Stimulated activated naive CD8-positive, alpha-beta T cell treated with anti-CD3 and anti-CD28 coated beads, Interleukin-15, Interleukin-2, amounts not matched to agents 100 ng/mL and 50 ng/mL, for 24 hours (primary cell): ENCODE measurements at regions not wholly inside any gene's neighbourhood (a gene's known extent, or its start where the extent isn't known, plus 50 kb on each side); places are given as distances from the start of the nearest gene placed in this dataset.
"Not testable (repeated sequence)": the region's sequence is repeated elsewhere in the genome, so short reads cannot be mapped to it uniquely, and the experiment has no call there.

Source experiments
- H3K27ac Mint-ChIP-seq: one replicate; pipeline ENCODE4 v1.8.0; 2021; ENCODE audit warnings: mild to moderate bottlenecking, mixed read lengths
- H3K27me3 Mint-ChIP-seq: one replicate; pipeline ENCODE4 v1.8.0; 2021; ENCODE audit warnings: mixed read lengths
- H3K36me3 Mint-ChIP-seq: one replicate; pipeline ENCODE4 v1.8.0; 2021; ENCODE audit warnings: low read depth, mixed read lengths
- H3K4me1 Mint-ChIP-seq: one replicate; pipeline ENCODE4 v1.8.0; 2021; ENCODE audit warnings: low read depth, mixed read lengths
- H3K4me3 Mint-ChIP-seq: one replicate; pipeline ENCODE4 v1.8.0; 2021; ENCODE audit warnings: mild to moderate bottlenecking, mixed read lengths
- H3K9me3 Mint-ChIP-seq: one replicate; pipeline ENCODE4 v1.8.0; 2021; ENCODE audit warnings: mixed read lengths

GRCh38 chr11:31956310-31956709 lies 134.6 kb upstream of the RCN1 start:
- Mint-ChIP-seq H3K4me3 (no peak overlapping the region), H3K36me3 (no peaks in the 10 kb centered on the region), H3K27ac (no peak overlapping the region), H3K27me3 (no peaks in the 10 kb centered on the region), H3K9me3 (no peaks in the 10 kb centered on the region), H3K4me1 (no peaks in the 10 kb centered on the region)

GRCh38 chr11:31955838-31956237 lies 135.0 kb upstream of the RCN1 start:
- no peaks in the 10 kb centered on the region for H3K27me3 Mint-ChIP-seq
- no peaks in the 10 kb centered on the region for H3K36me3 Mint-ChIP-seq
- no peaks in the 10 kb centered on the region for H3K9me3 Mint-ChIP-seq
- H3K4me3 Mint-ChIP-seq = no peak overlapping the region
- no peak overlapping the region for H3K27ac Mint-ChIP-seq
- no peaks in the 10 kb centered on the region for H3K4me1 Mint-ChIP-seq

GRCh38 chr11:31953803-31954327 lies 137.0 kb upstream of the RCN1 start:
- H3K27ac Mint-ChIP-seq = no peak overlapping the region
- H3K27me3 Mint-ChIP-seq = peaks cover 12% of the 10 kb centered on the region
- peaks cover 4% of the 10 kb centered on the region for H3K4me1 Mint-ChIP-seq
- H3K4me3 Mint-ChIP-seq = no peak overlapping the region
- no peaks in the 10 kb centered on the region for H3K36me3 Mint-ChIP-seq
- no peaks in the 10 kb centered on the region for H3K9me3 Mint-ChIP-seq

- not testable (repeated sequence) for H3K27ac Mint-ChIP-seq, H3K4me3 Mint-ChIP-seq, H3K36me3 Mint-ChIP-seq, H3K4me1 Mint-ChIP-seq, H3K9me3 Mint-ChIP-seq
- H3K27me3 Mint-ChIP-seq = peaks cover 21% of the 10 kb centered on the region
Measured at GRCh38 chr11:31949733-31950200, 138.6 kb upstream of the PAX6 start.

GRCh38 chr11:31947051-31947450 lies 135.9 kb upstream of the PAX6 start:
- peaks cover 26% of the 10 kb centered on the region for H3K27me3 Mint-ChIP-seq
- H3K4me3 Mint-ChIP-seq = no peak overlapping the region
- H3K27ac Mint-ChIP-seq = no peak overlapping the region
- peaks cover 4% of the 10 kb centered on the region for H3K4me1 Mint-ChIP-seq
- H3K36me3 Mint-ChIP-seq = no peaks in the 10 kb centered on the region
- no peaks in the 10 kb centered on the region for H3K9me3 Mint-ChIP-seq

- no peaks in the 10 kb centered on the region for H3K4me1 Mint-ChIP-seq
- H3K4me3 Mint-ChIP-seq = no peak overlapping the region
- no peaks in the 10 kb centered on the region for H3K9me3 Mint-ChIP-seq
- no peak overlapping the region for H3K27ac Mint-ChIP-seq
- H3K36me3 Mint-ChIP-seq = no peaks in the 10 kb centered on the region
- peaks cover 26% of the 10 kb centered on the region for H3K27me3 Mint-ChIP-seq
Measured at GRCh38 chr11:31943056-31943780, 132.1 kb upstream of the PAX6 start.

- Mint-ChIP-seq H3K4me1 (no peaks in the 10 kb centered on the region), H3K27ac (no peak overlapping the region), H3K9me3 (no peaks in the 10 kb centered on the region), H3K36me3 (no peaks in the 10 kb centered on the region), H3K4me3 (no peak overlapping the region), H3K27me3 (peaks cover 23% of the 10 kb centered on the region)
Measured at GRCh38 chr11:31940371-31941037, 129.4 kb upstream of the PAX6 start.

GRCh38 chr11:31939004-31939403 lies 127.9 kb upstream of the PAX6 start:
- Mint-ChIP-seq H3K4me1 (no peaks in the 10 kb centered on the region), H3K27me3 (peaks cover 18% of the 10 kb centered on the region), H3K9me3 (no peaks in the 10 kb centered on the region), H3K36me3 (no peaks in the 10 kb centered on the region), H3K27ac (no peak overlapping the region), H3K4me3 (no peak overlapping the region)

GRCh38 chr11:31936312-31936711 lies 125.2 kb upstream of the PAX6 start:
- no peaks in the 10 kb centered on the region for H3K36me3 Mint-ChIP-seq
- no peak overlapping the region for H3K27ac Mint-ChIP-seq
- H3K4me1 Mint-ChIP-seq = no peaks in the 10 kb centered on the region
- H3K27me3 Mint-ChIP-seq = peaks cover 21% of the 10 kb centered on the region
- no peaks in the 10 kb centered on the region for H3K9me3 Mint-ChIP-seq
- no peak overlapping the region for H3K4me3 Mint-ChIP-seq

GRCh38 chr11:31932879-31933278 lies 121.8 kb upstream of the PAX6 start:
- Mint-ChIP-seq H3K9me3 (no peaks in the 10 kb centered on the region), H3K4me1 (no peaks in the 10 kb centered on the region), H3K4me3 (no peak overlapping the region), H3K27me3 (peaks cover 19% of the 10 kb centered on the region), H3K36me3 (no peaks in the 10 kb centered on the region), H3K27ac (no peak overlapping the region)

- Mint-ChIP-seq H3K36me3 (no peaks in the 10 kb centered on the region), H3K4me3 (no peak overlapping the region), H3K27ac (no peak overlapping the region), H3K27me3 (peaks cover 39% of the 10 kb centered on the region), H3K9me3 (no peaks in the 10 kb centered on the region), H3K4me1 (no peaks in the 10 kb centered on the region)
Measured at GRCh38 chr11:31927982-31928381, 116.9 kb upstream of the PAX6 start.

GRCh38 chr11:31926816-31927528 lies 115.8 kb upstream of the PAX6 start:
- H3K4me1 Mint-ChIP-seq = no peaks in the 10 kb centered on the region
- peaks cover 39% of the 10 kb centered on the region for H3K27me3 Mint-ChIP-seq
- no peaks in the 10 kb centered on the region for H3K36me3 Mint-ChIP-seq
- H3K27ac Mint-ChIP-seq = no peak overlapping the region
- no peak overlapping the region for H3K4me3 Mint-ChIP-seq
- H3K9me3 Mint-ChIP-seq = no peaks in the 10 kb centered on the region

GRCh38 chr11:31926106-31926505 lies 115.0 kb upstream of the PAX6 start:
- no peaks in the 10 kb centered on the region for H3K9me3 Mint-ChIP-seq
- H3K27me3 Mint-ChIP-seq = peaks cover 39% of the 10 kb centered on the region
- H3K4me3 Mint-ChIP-seq = no peak overlapping the region
- H3K27ac Mint-ChIP-seq = no peak overlapping the region
- no peaks in the 10 kb centered on the region for H3K36me3 Mint-ChIP-seq
- H3K4me1 Mint-ChIP-seq = no peaks in the 10 kb centered on the region

- Mint-ChIP-seq H3K27ac (no peak overlapping the region), H3K27me3 (peaks cover 48% of the 10 kb centered on the region), H3K4me1 (no peaks in the 10 kb centered on the region), H3K36me3 (no peaks in the 10 kb centered on the region), H3K9me3 (no peaks in the 10 kb centered on the region), H3K4me3 (no peak overlapping the region)
Measured at GRCh38 chr11:31922450-31922849, 111.3 kb upstream of the PAX6 start.

- H3K27ac Mint-ChIP-seq = no peak overlapping the region
- no peak overlapping the region for H3K4me3 Mint-ChIP-seq
- H3K9me3 Mint-ChIP-seq = no peaks in the 10 kb centered on the region
- H3K4me1 Mint-ChIP-seq = no peaks in the 10 kb centered on the region
- peaks cover 43% of the 10 kb centered on the region for H3K27me3 Mint-ChIP-seq
- no peaks in the 10 kb centered on the region for H3K36me3 Mint-ChIP-seq
Measured at GRCh38 chr11:31921081-31921480, 110.0 kb upstream of the PAX6 start.
